CD4-positive, alpha-beta T cell treated with Interleukin-17A for 1 hour (primary cell): ENCODE measurements at regions not wholly inside any gene's neighbourhood (a gene's known extent, or its start where the extent isn't known, plus 50 kb on each side); places are given as distances from the start of the nearest gene placed in this dataset.

ENCODE experiments used
- DNase-seq: peaks from one replicate; pipeline ENCODE4 v3.0.0-alpha.2; 2020

DNA sequence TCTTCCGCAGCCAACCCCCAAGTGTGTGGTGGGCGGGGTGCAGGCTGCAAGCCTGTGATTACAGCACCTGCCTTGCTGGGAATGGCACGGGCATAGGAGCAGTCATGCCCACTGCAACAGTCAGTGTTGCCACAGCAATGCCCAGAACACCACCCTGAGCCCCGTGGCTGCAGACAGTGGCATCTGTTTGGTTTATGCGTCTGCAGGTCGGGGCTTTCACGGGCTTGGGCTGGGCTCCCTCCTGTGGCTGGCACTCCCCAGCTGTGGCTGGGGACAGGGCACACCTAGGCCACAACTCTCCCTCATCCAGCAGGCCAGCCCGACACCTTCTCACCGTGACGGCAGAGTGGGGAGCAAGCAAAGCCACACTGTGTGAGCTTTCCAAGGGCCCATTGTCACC lies 115.3 kb upstream of the C1QTNF9B start:
- no peak for DNase-seq

DNA sequence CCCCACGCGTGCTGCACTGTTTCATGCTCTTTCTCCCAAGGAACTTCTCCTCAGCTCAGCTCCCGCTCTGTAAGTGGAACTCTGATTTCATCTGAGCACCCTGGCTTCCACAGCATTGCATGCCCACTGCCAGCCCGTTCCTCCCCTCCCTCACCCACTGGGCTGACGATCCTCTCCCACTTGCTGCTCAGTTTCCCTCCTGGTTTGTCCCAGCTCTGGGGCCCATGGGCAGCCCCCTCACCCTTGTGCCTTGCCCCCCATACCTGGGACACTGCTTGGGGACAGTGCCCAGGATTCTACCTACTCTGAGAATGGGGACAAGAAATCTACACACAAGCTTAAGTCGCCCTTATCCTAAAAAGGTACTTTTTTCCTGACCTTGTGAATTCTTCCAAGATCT lies 115.9 kb upstream of the C1QTNF9B start:
- no peak for DNase-seq

DNA sequence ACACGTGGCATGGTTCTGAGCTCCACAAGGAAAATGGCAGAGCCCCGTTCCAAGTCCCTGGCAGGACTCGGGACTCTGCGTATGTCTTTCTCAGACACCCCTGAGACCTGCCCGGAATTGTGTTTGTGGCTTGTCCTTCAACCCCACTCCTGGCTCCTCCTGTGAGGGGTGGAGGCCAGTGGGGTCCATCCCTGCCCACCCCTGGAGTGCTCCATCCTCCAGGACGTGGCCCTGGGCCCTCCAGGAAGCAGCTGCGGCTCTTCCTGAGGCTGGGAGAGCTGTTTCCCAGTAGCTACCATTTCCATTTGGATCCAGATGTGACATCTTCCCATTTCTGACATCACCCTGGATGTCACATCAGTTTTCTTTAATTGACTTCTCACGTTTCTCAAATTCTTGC lies 118.7 kb upstream of the C1QTNF9B start:
- no peak for DNase-seq

DNA sequence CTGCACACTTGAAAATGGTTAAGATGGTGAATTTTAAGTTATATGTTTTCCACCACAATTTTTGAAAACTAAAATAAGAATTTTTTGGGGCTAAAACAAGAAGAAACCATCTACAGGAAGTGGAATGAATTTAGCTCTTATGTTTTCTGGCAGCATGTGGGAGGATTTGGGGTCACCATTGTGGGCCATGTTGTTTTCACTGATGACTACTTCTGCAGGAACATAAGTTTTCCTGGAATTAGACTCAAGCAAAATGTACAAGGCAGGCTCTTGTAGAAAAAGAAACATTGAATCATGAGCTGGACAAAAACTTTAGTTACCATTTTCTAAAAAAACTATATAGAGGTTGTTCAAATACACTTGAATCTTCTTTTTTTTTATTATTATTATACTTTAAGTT lies 125.3 kb upstream of the C1QTNF9B start:
- DNase-seq = no peak

DNA sequence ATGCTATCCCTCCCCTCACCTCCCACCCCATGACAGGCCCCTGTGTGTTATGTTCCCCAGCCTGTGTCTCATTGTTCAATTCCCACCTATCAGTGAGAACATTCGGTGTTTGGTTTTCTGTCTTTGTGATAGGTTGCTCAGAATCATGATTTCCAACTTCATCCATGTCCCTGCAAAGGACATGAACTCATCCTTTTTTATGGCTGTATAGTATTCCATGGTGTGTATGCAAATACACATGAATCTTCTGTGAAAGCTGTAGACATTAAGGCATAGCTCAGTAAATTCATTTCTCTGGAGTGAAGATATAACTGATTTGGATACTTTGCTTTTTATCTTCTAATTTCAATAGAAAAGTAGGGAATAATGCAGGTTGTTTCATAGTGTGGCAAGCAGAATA lies 125.8 kb upstream of the C1QTNF9B start:
- no peak for DNase-seq

DNA sequence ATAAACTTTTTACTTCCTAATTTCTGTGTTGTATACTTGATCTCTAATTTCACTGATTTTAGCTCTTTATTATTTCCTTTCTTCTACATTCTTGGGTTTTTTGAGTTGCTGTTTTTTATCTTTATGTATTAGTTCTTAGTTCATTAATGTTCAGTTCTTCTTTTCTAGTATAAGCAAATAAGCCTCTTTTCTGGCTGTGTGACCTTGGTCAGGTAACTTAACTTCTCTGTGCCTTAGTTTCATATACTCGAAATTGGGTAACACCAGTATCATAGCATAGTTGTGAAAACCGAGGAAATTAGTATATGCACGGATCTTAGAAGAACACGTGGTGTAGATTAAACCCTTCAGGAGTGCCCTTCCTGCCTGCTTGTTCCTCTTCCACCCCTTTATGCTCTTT lies 130.2 kb upstream of the C1QTNF9B start:
- DNase-seq = no peak

DNA sequence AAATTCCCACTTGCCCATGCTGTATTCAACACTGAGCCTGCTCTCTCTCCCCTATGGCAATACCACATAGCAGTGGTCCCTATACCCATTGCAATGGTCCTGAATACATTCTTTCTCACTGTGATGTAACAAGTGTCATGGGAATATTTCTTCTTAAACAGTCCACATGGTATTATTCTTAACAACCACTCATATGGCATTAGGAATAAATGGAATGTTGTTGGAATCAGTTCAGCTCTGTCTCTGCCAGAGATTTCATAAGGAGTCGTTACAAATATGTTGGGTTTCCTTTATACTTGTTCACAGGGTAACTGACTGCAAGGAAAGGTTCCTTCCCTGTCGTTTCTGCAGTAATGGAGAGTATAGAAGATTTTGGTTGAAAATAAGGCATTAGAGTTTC lies 128.3 kb upstream of the SPATA13 start:
- DNase-seq = no peak

DNA sequence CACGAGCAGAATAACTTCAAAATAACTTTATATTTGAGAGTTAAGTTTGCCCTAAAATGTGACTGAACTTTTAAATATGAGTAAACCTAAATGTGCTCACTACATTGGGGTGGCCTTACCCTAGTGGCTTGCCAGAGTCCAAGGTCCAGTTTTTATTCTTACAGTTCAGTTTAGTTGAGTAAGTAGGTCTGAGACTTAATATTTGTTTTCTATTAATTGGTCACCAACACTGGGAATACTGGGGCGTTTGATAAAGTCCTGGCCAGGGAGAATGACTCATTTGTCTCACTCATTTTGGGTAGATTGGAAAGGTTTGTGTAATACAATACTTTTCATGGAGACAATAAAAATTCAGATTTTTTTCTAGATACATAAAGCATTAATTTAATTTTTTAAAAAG lies 127.8 kb upstream of the SPATA13 start:
- DNase-seq = no peak

DNA sequence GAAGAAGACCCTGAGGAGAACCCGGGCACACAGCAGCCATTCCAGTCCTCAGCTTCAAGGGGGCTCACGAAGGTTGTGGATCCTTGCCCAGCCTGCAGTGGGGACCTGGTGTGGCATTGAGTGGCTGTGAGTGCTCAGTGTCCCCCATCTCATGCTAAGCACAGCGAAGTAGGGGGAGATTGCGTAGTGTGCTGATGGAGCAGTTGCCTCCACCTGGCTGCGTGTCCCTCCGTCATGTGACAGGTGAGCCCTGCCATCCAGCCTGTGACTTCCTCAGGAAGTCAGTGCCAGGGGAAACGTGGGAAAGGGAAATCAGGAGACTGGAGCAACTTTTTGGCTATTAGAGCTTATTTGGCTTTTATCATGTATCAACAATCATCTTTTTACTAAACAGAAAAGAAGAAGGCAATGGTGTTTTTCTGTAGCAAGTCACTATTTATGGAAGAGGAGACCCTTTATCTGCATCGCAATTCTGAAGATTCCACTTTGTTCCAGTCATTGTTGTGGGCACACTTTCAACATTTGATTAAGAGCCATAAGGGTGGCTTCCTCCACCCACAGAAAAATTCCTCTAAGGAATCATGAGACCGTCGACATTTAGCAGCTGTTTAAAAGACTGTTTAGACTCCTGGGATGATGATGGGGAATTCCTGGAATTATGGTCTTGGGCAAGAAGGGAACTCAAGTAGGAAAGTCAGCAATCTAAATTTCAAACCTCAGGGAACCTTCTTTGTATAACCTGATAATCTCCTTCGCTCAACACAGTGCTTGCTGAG lies 126.8 kb upstream of the SPATA13 start:
- no peak for DNase-seq

DNA sequence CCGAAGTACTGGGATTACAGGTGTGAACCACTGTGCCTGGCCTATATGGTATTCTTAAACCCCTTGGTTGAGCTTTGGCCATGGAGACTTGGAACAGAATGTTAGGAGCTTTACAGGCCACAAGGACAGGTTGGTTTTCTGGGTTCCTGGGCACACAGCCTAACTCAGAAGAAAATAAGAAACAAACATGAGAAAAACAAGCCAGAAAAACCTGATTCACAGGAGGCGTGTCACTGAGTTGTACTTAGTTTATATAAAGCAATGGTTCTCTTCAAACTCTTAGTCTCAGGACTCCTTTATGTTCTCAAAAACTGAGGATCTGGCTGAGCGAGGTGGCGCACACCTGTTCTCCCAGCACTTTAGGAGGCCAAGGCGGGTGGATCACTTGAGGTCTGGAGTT lies 125.1 kb upstream of the SPATA13 start:
- DNase-seq = no peak

DNA sequence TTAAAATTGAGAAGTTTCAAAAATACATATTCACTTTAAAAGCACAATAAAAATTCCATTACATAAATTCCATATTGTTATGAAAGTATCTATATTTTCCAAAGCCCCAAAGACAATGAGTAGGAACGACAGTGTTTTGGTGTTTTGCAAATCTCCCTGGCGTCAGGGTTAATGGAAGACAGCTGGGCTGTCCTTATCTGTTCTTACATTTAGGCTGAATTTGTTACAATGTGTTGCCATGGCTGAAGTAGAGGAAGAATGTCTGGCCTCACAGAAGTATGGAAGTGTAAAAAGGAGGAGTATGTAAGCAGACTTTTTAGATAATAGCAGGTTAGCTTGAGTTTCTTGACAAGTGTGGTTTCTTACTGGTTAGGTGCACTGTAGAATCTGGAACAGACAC lies 124.4 kb upstream of the SPATA13 start:
- no peak for DNase-seq

DNA sequence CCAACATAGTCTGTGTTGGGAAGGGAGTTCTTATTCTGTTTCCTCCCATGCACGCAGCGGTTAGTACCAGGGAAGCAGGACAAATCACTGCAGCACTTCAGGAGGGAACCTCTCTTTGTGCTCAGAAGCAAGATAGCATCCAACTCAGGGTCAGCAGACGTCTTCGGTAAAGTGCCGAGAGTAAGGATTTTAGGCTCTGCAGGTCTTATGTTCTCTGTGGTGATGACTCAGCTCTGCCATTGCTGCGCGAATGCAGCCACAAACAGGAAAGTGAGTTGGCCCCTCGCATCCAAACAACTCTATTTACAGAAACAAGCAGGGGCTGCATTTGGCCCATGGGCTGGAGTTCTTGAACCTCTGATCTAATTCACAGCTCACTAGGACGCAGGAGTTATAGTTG lies 122.1 kb upstream of the SPATA13 start:
- no peak for DNase-seq

DNA sequence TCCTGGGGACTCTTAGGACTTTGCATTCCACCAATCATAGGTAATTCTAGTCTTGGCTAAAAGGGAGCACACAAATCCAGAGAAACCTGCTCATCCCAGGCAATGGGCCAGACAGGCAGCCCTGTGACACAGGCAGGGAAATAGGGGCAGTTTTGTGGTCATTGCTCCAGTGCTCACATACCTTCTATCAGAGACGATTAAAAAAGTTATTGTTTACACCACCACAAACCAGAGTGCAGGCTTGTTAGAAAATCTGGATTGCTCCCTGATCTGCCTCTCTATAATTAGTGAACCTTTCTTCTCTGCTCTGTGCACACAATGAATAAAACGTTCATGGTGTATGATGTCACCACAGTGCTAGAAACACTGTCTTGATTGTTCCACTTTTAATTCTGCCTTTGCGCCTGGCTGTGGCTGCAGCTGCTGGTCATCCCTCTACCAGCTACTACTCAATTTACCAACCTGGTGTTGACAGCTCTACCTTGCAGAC lies 121.6 kb upstream of the SPATA13 start:
- DNase-seq = no peak

DNA sequence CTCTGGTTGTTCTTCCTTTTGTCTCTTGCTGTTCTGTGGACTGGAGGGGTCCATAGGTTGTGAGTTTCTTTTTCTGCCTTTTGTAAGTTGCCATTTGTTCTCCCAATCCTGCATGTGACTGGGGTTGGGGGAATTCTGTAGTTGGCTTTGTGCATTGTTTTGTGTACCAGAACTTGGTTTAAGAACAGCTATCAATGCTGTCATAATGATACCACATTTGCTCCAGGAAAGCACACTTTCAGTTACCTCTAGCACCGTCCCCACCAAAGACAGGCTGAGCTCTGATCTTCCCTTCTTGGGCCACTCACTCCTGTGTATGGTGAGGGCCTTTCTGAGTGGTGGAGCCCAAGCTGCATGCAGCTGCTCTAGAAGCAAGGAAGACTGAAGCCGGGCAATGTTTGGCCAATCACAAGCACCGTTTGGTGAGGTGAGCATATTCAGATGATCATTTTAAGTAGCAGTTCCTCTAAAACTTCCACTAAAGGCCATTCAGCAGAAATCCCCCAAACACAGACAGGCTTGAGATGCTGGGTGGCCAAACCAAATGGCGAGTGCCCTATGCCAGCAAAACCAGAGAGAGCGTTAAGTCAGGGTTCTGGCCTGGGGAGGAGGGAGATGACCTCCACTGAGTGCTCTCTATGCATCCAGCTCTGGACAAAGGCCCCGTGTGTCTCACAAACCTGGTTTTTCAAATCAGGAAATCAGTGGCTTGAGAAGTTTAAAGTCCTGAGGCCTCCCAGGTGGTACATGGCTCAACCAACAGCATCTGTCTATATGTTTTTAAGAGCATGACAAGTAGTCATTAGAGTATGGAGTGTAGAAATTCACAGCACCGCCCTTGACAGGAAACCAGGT lies 120.7 kb upstream of the SPATA13 start:
- no peak for DNase-seq

DNA sequence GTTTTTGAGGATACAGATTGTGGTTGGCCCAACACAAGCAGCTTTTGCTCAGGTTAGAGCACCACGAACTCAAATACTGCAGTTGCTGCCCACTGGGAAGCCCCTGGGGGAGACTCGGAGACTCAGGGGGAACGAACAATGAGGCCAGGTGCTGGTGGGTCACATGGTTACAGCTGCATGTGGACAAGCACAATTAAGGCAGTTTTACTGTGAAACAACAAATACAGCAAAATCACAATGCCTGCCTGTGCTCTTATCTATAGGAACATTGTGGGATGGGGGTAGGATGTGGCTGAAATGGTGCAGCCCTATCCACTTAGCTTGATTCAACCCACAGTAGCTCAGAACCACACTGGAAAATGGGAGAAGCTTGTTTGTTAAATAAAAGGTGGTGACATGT lies 119.7 kb upstream of the SPATA13 start:
- DNase-seq = no peak

DNA sequence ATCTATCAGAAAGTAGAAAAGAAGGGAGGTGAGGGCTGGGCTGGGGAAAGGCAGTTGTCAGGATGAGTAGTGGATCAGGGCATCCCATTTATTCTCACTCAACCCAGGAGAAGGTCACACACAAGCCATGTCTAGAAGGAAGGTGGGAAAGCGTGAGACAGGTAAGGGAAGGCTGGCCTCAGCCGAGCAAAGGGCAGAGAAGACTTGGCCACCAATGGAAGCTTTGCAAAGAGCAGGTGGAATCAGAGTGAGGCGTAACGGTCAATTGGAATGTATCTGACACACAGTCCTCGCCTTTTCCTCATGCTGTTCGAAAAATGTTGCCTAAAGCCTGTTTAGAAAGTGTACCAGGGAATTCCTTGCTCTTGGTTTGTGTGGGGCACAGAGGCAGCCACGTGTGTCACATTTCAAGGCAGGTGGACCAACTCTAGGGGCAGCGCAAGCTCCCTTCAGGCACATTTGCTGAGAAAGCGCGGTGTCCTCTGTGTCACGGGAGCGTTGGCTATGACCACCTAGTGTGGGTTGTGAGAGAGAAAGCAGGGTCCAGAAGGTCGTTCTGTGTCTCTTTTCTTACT lies 118.8 kb upstream of the SPATA13 start:
- DNase-seq = no peak

DNA sequence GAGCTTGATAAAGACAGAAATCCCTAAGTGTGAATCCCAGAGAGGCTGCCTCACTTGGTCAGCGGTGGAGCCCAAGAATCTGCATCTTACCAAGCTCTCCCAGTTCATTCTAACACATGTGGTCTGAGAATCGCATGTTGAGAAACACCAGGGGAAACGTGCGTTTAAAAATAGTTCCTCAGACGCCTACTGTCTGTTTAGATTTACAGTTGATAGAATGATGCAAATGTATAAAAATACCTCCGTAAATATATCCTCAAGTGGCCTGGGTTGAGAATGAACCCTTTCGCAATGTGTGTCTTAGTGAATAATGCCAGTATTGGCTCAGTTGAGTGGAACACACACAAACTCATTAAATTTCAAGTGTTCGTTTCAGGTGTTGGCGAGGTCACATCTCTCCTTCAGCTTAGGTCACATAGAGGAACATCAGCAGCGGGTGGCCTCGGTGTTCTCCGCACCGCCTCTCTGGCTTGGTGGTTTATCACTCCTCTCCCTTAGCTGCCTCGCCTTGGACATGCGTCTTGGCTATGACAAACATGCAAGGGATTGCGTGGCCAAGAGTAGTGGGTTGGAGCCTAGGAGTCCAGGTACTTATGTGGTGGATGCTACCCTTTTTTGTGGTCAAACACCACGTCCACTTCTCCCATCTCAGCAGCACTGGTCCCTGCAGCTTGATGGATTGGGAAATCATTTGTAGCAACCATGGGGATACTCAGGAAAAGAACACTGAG lies 117.6 kb upstream of the SPATA13 start:
- DNase-seq = no peak

DNA sequence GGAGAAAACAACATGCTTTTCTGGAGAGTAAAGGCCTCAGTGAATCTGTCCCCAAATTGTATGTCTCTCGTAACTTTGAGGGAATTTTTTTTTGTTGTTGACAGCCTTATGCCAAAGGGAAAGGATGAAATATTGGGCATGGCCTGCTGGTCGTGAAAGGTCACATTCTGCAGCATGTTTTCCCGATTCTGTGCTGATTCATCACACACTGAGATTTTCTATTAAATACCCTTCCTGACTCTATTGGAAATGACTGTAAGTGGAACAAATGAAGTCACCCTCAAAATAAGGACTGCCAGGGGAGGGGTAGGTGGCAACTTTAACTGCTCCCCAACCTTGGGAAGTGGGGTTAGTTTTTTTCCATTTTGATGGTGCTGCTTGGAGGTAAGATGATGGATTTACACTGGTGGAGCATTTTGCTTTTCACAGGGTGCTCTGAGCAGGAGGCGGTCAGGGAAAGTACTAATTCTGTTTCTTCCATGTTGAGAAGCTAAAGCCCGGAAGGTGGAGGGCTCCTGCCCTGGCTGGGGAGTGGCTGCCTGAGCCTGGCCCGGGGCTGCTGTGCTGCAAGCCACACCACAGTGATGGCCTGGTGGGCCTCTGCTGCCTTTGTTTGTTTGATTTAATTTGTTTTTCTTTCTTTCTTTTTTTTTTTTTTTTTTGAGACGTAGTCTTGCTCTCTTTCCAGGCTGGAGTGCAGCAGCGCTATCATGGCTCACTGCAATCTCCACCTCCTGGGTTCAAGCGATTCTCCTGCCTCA lies 116.8 kb upstream of the SPATA13 start:
- DNase-seq = no peak

DNA sequence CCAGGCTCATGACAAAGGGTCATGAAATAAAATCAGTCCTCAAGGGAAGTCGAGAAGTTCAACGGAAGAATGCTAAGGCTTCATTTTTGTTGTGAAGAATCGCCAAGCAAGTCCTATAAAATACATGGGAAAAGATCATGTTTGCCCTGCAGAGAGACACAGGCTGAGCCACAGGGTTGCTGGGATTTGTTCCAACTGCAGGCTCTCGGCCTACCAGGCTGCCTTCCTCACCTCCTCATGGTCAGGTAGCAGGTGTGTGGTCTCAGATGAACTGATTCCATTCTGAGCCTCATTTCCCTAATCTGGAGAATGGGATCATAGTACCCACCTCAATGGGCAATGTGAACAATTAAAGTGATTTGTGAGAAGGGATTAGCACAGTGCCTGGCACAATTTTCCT lies 114.9 kb upstream of the SPATA13 start:
- DNase-seq = no peak

DNA sequence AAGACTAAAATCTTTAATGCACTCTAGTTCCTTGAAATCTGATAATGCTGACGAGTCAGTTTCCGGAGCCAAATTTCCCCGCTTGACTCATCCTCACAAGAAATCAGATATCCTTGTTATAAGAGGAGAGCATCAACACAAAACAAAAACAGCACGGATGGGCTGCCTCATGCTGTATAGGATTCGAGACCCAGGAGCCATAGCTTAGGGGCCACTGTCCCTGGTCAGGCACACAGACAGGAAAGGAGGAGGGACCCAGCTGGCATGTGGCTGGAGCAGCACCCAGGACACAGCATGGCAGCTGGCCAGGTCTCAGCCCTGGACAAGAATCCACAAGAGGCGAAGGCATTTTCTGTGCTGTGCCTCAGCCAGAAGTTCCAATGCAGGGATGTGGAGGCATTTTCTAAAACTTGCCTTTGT lies 110.2 kb upstream of the SPATA13 start:
- DNase-seq = no peak

DNA sequence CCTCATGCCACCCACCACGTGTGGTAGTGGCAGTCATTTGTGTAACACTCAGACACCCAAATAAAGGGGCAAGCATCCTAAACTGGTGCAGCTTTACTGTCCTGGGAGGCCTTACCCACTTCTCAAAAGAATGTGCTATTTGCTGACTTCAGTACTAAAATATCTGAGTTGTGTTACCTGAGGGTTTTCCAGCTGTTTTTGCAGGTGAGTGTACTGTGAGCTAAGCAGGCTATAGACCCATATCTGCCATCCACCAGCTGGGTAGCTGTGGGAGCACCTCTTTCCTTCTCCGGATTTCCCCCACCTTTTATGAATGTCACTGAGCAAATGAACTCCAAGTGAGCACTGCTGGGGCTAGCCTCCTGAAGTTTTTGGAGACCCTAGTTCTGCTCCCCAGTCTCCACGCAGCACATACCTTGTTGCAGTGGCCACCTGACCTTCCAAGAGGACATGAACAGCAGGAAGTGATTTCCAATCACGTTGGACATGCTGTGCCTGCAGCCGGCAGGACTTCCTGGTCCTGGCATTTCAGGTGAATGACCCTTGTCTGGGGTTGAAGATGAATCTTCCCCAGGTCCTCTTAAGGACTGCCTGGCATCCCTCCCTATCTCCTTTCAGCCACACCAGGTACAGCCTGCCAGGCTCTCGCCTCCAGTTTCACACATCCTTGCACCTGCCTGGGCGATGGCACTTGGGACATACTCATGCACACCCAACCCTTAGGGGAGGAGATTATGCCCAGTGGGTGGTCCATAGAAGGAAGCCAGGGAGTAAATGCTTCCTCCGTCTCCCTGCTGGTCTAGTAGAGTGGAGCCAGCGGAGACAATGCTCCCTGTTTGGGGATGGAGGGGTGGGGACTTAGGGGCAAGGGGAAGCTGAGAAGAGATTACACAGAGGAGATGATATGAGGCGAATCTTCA lies 109.5 kb upstream of the SPATA13 start:
- no peak for DNase-seq
